Adrenal gland (tissue), 9 donors: ENCODE measurements at regions not wholly inside any gene's neighbourhood (a gene's known extent, or its start where the extent isn't known, plus 50 kb on each side); places are given as distances from the start of the nearest gene placed in this dataset.
"Not testable (repeated sequence)": the region's sequence is repeated elsewhere in the genome, so short reads cannot be mapped to it uniquely, and the experiment has no call there.

Experiments
- DNase-seq, 7 donors: peaks; one replicate each; pipeline ENCODE4 v3.0.0-alpha.2; 2019 to 2020
- H3K27ac ChIP-seq, 5 donors: fragments of 200-600 bp; sonication (generic) in 4 of 5; 1 replicate in 3 of 5; 2 replicates in 2 of 5; pipeline versions ENCODE4 v1.5.1 to v1.8.0; 2016 to 2020; ENCODE audit warnings: mild to moderate bottlenecking in 1 of 5
- H3K27me3 ChIP-seq: fragments of 200-600 bp; 2 replicates; pipeline ENCODE4 v1.8.0; 2021
- H3K36me3 ChIP-seq, 2 donors: fragments of 200-600 bp; replicated peaks in 1 of 2; 1 replicate in 1 of 2; 2 replicates in 1 of 2; pipeline versions ENCODE4 v1.5.1 to v1.8.0; 2018 to 2022
- H3K4me1 ChIP-seq, 2 donors: fragments of 200-600 bp; replicated peaks in 1 of 2; 1 replicate in 1 of 2; 2 replicates in 1 of 2; pipeline versions ENCODE4 v1.5.1 to v1.8.0; 2018 to 2021
- H3K4me3 ChIP-seq, 4 donors: fragments of 200-600 bp; sonication (generic) in 3 of 4; one replicate each; pipeline ENCODE4 v1.5.1; 2016 to 2018
- H3K9me3 ChIP-seq, 3 donors: fragments of 200-600 bp; sonication (generic) in 1 of 3; replicated peaks in 1 of 3; 1 replicate in 2 of 3; 2 replicates in 1 of 3; pipeline versions ENCODE4 v1.5.1 to v1.8.0; 2016 to 2021
- POLR2A ChIP-seq, 2 donors: fragments of 450-650 bp; IDR thresholded peaks; one replicate each; pipeline ENCODE4 v1.6.1; 2017; ENCODE audit warnings: antibody characterized with exemption in 2 of 2, mild to moderate bottlenecking in 2 of 2, moderate library complexity in 1 of 2
- WGBS, 4 donors: extraction: QIAGEN DNeasy Blood & Tissue Kit in 2 of 4; methylation state at CpG; one replicate each; pipeline versions ENCODE4 v1.1.5 to v1.1.7; 2013 to 2017; 5-methylcytosine and 5-hydroxymethylcytosine counted together
- intact Hi-C, 2 donors: fragments of 100-400 bp; cut with DNase I; formaldehyde crosslinking; loops; one replicate each; pipeline versions ENCODE4 v1.14.1 to v1.15.0; 2022 to 2023
- TF ChIP-seq, protein P1 (sequence below), 6 experiments: fragments of 450-650 bp in 4 of 6; fragments of 200-600 bp in 2 of 6; sonication (generic) in 1 of 6; IDR thresholded peaks; 1 replicate in 5 of 6; 2 replicates in 1 of 6; pipeline versions ENCODE4 v1.5.1 to v1.8.0; 2016 to 2021; ENCODE audit warnings: antibody characterized with exemption in 6 of 6, mild to moderate bottlenecking in 2 of 6, moderate library complexity in 1 of 6
- donor health status: healthy with polysubstance abuse.
- donor health status: Bipolar disorder and iron deficiency.
- donor health status: DM: yes; HTN: yes; CAD: no.
- donor health status: DM: no; HTN: no; CAD: no.
- donor health status: DM: no; HTN: no; CAD: no.

DNA sequence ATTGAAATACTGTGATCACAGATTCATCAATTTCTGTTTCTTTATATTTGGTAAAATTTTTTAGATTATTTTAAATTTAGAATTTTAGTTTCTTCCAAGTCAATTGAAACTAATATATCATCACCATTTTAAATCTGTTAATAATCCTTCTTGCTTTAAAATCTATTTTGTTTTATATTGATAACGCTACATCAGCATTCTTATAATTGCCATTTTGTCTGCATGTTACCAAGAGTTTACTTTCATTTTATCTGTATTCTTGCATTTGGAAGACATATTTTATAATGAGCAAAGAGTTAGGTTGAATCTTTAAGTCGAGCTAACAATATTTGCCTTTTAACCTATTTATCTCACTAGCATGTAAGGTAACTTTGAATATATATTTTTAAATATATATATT is 890.6 kb downstream of the DNAJB9 start:
- DNase-seq = no peak
- H3K27me3 ChIP-seq = no peaks in the 10 kb centered on the region
- no peak overlapping the region for H3K27ac ChIP-seq
- no peak for TF ChIP-seq POLR2A (IDR thresholded peaks at IDR 0.05)
- TF ChIP-seq, protein P1, sequence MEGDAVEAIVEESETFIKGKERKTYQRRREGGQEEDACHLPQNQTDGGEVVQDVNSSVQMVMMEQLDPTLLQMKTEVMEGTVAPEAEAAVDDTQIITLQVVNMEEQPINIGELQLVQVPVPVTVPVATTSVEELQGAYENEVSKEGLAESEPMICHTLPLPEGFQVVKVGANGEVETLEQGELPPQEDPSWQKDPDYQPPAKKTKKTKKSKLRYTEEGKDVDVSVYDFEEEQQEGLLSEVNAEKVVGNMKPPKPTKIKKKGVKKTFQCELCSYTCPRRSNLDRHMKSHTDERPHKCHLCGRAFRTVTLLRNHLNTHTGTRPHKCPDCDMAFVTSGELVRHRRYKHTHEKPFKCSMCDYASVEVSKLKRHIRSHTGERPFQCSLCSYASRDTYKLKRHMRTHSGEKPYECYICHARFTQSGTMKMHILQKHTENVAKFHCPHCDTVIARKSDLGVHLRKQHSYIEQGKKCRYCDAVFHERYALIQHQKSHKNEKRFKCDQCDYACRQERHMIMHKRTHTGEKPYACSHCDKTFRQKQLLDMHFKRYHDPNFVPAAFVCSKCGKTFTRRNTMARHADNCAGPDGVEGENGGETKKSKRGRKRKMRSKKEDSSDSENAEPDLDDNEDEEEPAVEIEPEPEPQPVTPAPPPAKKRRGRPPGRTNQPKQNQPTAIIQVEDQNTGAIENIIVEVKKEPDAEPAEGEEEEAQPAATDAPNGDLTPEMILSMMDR (IDR thresholded peaks at IDR 0.05) = no peak
- no peak overlapping the region for H3K4me3 ChIP-seq
- whole genome bisulfite sequencing, 4 donors = 77 to 97% (median 86%) methylated on average over 2 of the region's 2 CpGs
- intact Hi-C loops = no loop called here
- H3K4me1 ChIP-seq = no peaks in the 10 kb centered on the region
- no peaks in the 10 kb centered on the region for H3K36me3 ChIP-seq
- no peaks in the 10 kb centered on the region for H3K9me3 ChIP-seq

DNA sequence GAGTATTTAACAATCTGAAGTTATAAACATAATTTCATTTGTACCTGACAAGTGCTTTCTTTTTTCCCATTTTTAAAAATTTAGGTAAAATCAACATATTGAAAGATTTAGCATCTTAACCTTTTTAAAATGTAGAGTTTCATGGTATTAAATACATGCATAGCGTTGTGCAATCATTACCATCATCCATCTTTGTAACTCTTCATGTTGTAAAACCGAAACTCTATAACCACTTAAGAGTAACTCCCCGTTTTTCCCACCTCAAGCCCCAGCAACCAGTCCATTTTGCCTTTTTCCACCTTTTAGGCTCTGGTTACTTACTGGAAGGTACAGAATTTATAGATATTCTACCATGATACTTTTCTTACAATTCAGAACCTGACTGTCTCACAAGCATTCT is 892.5 kb downstream of the DNAJB9 start:
- no peak for DNase-seq
- H3K9me3 ChIP-seq = no peaks in the 10 kb centered on the region
- H3K36me3 ChIP-seq = no peaks in the 10 kb centered on the region
- intact Hi-C loops = no loop called here
- no peak overlapping the region for H3K27ac ChIP-seq
- WGBS, 4 donors = 69 to 78% (median 72%) methylated on average over 3 of the region's 3 CpGs
- no peaks in the 10 kb centered on the region for H3K27me3 ChIP-seq
- TF ChIP-seq, protein P1 (IDR thresholded peaks at IDR 0.05) = no peak
- no peak for TF ChIP-seq POLR2A (IDR thresholded peaks at IDR 0.05)
- no peak overlapping the region for H3K4me3 ChIP-seq
- no peaks in the 10 kb centered on the region for H3K4me1 ChIP-seq

DNA sequence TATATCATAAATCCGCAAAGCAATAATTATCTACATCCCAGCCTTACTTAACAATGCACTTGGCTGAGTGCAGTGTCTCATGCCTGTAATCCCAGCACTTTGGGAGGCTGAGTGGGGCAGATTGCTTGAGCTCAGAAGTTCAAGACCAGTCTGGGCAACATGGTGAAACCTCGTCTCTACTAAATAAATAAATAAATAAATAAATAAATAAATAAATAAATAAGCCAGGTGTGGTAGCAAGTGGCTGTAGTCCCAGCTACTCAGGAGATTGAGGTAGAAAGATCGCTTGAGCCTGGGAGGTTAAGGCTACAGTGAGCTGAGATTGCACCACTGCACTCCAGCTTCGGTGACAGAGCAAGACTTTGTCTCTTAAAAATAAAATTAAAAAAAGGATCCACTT is 898.1 kb downstream of the DNAJB9 start:
- H3K27me3 ChIP-seq, H3K4me1 ChIP-seq, H3K36me3 ChIP-seq, intact Hi-C loops, H3K9me3 ChIP-seq, H3K27ac ChIP-seq, H3K4me3 ChIP-seq, DNase-seq: not testable (repeated sequence)
- WGBS, 4 donors = 87 to 92% (median 90%) methylated on average over 4 of the region's 4 CpGs

DNA sequence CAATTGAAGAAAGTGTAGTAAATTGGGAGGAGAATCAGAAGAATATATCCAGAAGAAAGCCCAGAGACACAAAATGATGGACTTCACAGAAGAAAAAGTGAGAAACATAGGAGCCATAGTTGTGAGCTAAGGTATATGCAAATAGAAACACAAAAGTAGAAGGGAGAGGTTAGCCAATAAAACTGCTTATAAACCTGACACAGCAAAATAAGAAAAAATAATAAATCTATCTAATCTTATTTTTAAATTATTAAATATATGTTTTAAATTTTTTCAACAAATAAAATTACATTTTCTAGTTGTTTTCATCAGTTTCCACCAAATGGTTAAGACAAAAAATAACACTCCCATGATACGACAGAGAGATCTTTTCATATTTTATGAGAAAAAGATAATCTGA is 903.5 kb downstream of the DNAJB9 start:
- Histone ChIP-seq H3K9me3 (no peaks in the 10 kb centered on the region), H3K27me3 (no peaks in the 10 kb centered on the region), H3K4me3 (no peak overlapping the region), H3K36me3 (no peaks in the 10 kb centered on the region), H3K27ac (no peak overlapping the region), H3K4me1 (no peaks in the 10 kb centered on the region)
- DNase-seq = no peak
- intact Hi-C loops = no loop called here
- 91 to 93% (median 92%) methylated on average over 1 of the region's 1 CpG for WGBS, 4 donors
- no peak for TF ChIP-seq POLR2A (IDR thresholded peaks at IDR 0.05)
- TF ChIP-seq, protein P1 (IDR thresholded peaks at IDR 0.05) = no peak

DNA sequence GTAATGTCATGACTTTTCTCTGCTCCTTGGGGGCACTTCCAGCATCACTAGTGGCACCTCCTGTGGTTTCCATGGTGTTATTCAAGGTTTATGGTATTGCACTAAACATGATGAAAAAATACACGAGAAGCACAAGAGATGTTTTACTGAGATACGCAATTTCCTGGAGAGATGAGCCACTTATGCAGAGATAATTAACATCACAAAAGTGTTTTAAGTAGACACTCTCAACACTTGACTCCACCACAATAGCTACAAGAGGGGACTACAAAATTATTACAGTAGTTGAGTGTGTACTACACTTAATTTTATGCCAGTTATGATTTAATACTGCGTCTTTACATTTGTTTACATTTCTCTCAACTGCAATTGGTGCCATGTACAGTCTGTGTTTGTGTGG is 906.7 kb downstream of the DNAJB9 start:
- Histone ChIP-seq H3K36me3 (no peaks in the 10 kb centered on the region), H3K4me3 (no peak overlapping the region), H3K27me3 (no peaks in the 10 kb centered on the region), H3K9me3 (no peaks in the 10 kb centered on the region), H3K27ac (no peak overlapping the region), H3K4me1 (no peaks in the 10 kb centered on the region)
- TF ChIP-seq POLR2A (IDR thresholded peaks at IDR 0.05) = no peak
- TF ChIP-seq, protein P1 (IDR thresholded peaks at IDR 0.05) = no peak
- no peak for DNase-seq
- intact Hi-C loops = no loop called here
- WGBS, 4 donors = 69 to 86% (median 78%) methylated on average over 3 of the region's 3 CpGs
